WTC11 (cell line): ENCODE measurements at regions not wholly inside any gene's neighbourhood (a gene's known extent, or its start where the extent isn't known, plus 50 kb on each side); places are given as distances from the start of the nearest gene placed in this dataset.

ENCODE experiments used
- ELF4 ChIP-seq: sonication (generic); formaldehyde crosslinking; IDR thresholded peaks from 2 replicates; pipeline ENCODE4 v1.8.1; 2022; ENCODE audit warnings: low read depth, mild to moderate bottlenecking, moderate library complexity, missing genetic modification reagents
- FOXP1 ChIP-seq: sonication (generic); formaldehyde crosslinking; IDR thresholded peaks from 2 replicates; pipeline ENCODE4 v1.8.0; 2022; ENCODE audit warnings: missing genetic modification reagents, mild to moderate bottlenecking, moderate library complexity, borderline replicate concordance
- KAT7 ChIP-seq: sonication (generic); formaldehyde crosslinking; IDR thresholded peaks from 2 replicates; pipeline ENCODE4 v1.8.1; 2023; ENCODE audit warnings: missing genetic modification reagents, mild to moderate bottlenecking, borderline replicate concordance
- NR1H2 ChIP-seq: sonication (generic); formaldehyde crosslinking; IDR thresholded peaks from 2 replicates; pipeline ENCODE4 v1.9.0; 2021; ENCODE audit warnings: mild to moderate bottlenecking, moderate library complexity, missing genetic modification reagents
- STAT6 ChIP-seq: sonication (generic); formaldehyde crosslinking; conservative IDR thresholded peaks from 2 replicates; pipeline ENCODE4 v1.8.1; 2023; ENCODE audit warnings: mild to moderate bottlenecking, low read depth, missing genetic modification reagents, moderate library complexity
- TEAD1 ChIP-seq: sonication (generic); formaldehyde crosslinking; IDR thresholded peaks from 2 replicates; pipeline ENCODE4 v1.8.0; 2022; ENCODE audit warnings: mild to moderate bottlenecking, missing genetic modification reagents
- TF ChIP-seq, protein P1 (sequence below): fragments of 200-600 bp; IDR thresholded peaks from 2 replicates; pipeline ENCODE4 v1.8.0; 2022; ENCODE audit warnings: antibody characterized with exemption
- TF ChIP-seq, protein P2 (sequence below): sonication (generic); formaldehyde crosslinking; IDR thresholded peaks from 2 replicates; pipeline ENCODE4 v1.8.0; 2022; ENCODE audit warnings: mild to moderate bottlenecking, missing genetic modification reagents
- TF ChIP-seq, protein P3 (sequence below): sonication (generic); formaldehyde crosslinking; IDR thresholded peaks from 2 replicates; pipeline ENCODE4 v1.8.0; 2022; ENCODE audit warnings: missing genetic modification reagents

- TF ChIP-seq FOXP1 (CRISPR knock-in tag) (no peak), ELF4 (CRISPR knock-in tag) (no peak), KAT7 (CRISPR knock-in tag) (no peak), STAT6 (CRISPR knock-in tag) (no peak), TEAD1 (CRISPR knock-in tag) (no peak), NR1H2 (CRISPR knock-in tag) (no peak)
- TF ChIP-seq, protein P1, sequence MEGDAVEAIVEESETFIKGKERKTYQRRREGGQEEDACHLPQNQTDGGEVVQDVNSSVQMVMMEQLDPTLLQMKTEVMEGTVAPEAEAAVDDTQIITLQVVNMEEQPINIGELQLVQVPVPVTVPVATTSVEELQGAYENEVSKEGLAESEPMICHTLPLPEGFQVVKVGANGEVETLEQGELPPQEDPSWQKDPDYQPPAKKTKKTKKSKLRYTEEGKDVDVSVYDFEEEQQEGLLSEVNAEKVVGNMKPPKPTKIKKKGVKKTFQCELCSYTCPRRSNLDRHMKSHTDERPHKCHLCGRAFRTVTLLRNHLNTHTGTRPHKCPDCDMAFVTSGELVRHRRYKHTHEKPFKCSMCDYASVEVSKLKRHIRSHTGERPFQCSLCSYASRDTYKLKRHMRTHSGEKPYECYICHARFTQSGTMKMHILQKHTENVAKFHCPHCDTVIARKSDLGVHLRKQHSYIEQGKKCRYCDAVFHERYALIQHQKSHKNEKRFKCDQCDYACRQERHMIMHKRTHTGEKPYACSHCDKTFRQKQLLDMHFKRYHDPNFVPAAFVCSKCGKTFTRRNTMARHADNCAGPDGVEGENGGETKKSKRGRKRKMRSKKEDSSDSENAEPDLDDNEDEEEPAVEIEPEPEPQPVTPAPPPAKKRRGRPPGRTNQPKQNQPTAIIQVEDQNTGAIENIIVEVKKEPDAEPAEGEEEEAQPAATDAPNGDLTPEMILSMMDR: no peak
- TF ChIP-seq, protein P2, sequence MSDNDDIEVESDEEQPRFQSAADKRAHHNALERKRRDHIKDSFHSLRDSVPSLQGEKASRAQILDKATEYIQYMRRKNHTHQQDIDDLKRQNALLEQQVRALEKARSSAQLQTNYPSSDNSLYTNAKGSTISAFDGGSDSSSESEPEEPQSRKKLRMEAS (CRISPR knock-in tag): no peak
- TF ChIP-seq, protein P3, sequence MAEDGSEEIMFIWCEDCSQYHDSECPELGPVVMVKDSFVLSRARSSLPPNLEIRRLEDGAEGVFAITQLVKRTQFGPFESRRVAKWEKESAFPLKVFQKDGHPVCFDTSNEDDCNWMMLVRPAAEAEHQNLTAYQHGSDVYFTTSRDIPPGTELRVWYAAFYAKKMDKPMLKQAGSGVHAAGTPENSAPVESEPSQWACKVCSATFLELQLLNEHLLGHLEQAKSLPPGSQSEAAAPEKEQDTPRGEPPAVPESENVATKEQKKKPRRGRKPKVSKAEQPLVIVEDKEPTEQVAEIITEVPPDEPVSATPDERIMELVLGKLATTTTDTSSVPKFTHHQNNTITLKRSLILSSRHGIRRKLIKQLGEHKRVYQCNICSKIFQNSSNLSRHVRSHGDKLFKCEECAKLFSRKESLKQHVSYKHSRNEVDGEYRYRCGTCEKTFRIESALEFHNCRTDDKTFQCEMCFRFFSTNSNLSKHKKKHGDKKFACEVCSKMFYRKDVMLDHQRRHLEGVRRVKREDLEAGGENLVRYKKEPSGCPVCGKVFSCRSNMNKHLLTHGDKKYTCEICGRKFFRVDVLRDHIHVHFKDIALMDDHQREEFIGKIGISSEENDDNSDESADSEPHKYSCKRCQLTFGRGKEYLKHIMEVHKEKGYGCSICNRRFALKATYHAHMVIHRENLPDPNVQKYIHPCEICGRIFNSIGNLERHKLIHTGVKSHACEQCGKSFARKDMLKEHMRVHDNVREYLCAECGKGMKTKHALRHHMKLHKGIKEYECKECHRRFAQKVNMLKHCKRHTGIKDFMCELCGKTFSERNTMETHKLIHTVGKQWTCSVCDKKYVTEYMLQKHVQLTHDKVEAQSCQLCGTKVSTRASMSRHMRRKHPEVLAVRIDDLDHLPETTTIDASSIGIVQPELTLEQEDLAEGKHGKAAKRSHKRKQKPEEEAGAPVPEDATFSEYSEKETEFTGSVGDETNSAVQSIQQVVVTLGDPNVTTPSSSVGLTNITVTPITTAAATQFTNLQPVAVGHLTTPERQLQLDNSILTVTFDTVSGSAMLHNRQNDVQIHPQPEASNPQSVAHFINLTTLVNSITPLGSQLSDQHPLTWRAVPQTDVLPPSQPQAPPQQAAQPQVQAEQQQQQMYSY (CRISPR knock-in tag): no peak
These were observed 304.6 kb upstream of the TENM3 start for GRCh38 chr4:181938631-181939030.
